HL-60 (cell line): ENCODE measurements at regions not wholly inside any gene's neighbourhood (a gene's known extent, or its start where the extent isn't known, plus 50 kb on each side); places are given as distances from the start of the nearest gene placed in this dataset.

Experiments
- DNase-seq, 2 experiments: peaks; one replicate each; pipeline ENCODE4 v3.0.0-alpha.2; 2010 to 2020; ENCODE audit warnings: low read depth in 1 of 2, low spot score in 1 of 2
- H3K27ac ChIP-seq: fragments of 250-450 bp; sonication (Bioruptor Pico); replicated peaks from 2 replicates; pipeline ENCODE4 v1.5.1; 2020; ENCODE audit warnings: mild to moderate bottlenecking, moderate library complexity
- H3K27me3 ChIP-seq: fragments of 250-450 bp; sonication (Bioruptor Pico); 2 replicates; pipeline ENCODE4 v1.5.1; 2021; ENCODE audit warnings: mild to moderate bottlenecking, moderate library complexity; ENCODE audit not compliant: insufficient read depth, poor library complexity, severe bottlenecking
- H3K4me3 ChIP-seq: replicated peaks from 2 replicates; pipeline ENCODE4 v1.5.1; 2011; ENCODE audit warnings: mild to moderate bottlenecking, control low read depth, low read length; ENCODE audit not compliant: insufficient read depth
- GABPA ChIP-seq: IDR thresholded peaks from 2 replicates; pipeline ENCODE4 v1.6.1; 2012; ENCODE audit warnings: low read depth
- POLR2AphosphoS5 ChIP-seq: IDR thresholded peaks from 2 replicates; pipeline ENCODE4 v1.6.1; 2012; ENCODE audit warnings: low read depth
- SPI1 ChIP-seq: IDR thresholded peaks from 2 replicates; pipeline ENCODE4 v1.6.1; 2012; ENCODE audit warnings: low read depth, mild to moderate bottlenecking, borderline replicate concordance
- TF ChIP-seq, protein P1 (sequence below): IDR thresholded peaks from one replicate; pipeline ENCODE4 v1.5.1; 2011; ENCODE audit warnings: low read length, control low read depth, inconsistent platforms; ENCODE audit not compliant: insufficient read depth
- TF ChIP-seq, protein P2 (sequence below): IDR thresholded peaks from 2 replicates; pipeline ENCODE4 v1.6.1; 2012; ENCODE audit warnings: low read depth; ENCODE audit not compliant: insufficient replicate concordance

DNA sequence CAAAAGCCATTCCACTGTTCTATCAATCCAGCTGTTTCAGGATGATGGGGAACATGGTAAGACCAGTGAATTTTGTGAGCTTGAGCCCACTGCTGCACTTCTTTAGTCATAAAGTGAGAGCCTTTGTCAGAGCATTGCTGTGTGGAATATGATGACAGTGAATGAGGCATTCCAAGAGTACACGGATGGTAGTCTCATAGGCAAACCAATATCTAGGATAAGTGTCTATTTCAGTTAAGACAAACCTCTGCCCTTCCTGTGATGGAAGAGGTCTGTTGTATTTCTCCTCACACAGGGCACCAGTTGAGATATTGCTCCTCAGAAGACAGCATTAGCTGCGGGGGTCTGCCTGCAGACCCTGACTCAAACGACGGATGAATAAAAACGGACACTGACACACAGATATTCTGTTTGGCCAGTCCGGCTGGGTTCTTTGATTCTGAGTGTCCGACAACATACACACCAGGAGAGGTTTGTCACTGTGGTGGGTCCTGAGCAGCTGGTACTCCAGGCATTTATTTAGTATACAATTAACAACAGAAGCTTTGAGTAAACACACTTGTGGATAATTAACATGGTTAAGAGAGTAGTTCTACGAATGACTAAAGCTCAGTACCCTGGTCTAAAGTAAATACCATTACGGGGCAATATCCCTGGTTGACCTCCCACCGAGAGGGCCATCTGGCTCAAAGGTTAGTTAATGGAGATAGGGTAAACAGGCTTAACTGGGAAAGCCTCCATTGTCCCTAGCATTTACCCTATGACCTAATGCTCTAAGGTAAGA, 121.7 kb downstream of the ZNF280B start:
- H3K4me3 ChIP-seq = no peak overlapping the region
- H3K27ac ChIP-seq = no peak overlapping the region
- H3K27me3 ChIP-seq = peaks cover 19% of the 10 kb centered on the region
- no peak for DNase-seq
- TF ChIP-seq, protein P1, sequence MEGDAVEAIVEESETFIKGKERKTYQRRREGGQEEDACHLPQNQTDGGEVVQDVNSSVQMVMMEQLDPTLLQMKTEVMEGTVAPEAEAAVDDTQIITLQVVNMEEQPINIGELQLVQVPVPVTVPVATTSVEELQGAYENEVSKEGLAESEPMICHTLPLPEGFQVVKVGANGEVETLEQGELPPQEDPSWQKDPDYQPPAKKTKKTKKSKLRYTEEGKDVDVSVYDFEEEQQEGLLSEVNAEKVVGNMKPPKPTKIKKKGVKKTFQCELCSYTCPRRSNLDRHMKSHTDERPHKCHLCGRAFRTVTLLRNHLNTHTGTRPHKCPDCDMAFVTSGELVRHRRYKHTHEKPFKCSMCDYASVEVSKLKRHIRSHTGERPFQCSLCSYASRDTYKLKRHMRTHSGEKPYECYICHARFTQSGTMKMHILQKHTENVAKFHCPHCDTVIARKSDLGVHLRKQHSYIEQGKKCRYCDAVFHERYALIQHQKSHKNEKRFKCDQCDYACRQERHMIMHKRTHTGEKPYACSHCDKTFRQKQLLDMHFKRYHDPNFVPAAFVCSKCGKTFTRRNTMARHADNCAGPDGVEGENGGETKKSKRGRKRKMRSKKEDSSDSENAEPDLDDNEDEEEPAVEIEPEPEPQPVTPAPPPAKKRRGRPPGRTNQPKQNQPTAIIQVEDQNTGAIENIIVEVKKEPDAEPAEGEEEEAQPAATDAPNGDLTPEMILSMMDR = no peak
- TF ChIP-seq, protein P2, sequence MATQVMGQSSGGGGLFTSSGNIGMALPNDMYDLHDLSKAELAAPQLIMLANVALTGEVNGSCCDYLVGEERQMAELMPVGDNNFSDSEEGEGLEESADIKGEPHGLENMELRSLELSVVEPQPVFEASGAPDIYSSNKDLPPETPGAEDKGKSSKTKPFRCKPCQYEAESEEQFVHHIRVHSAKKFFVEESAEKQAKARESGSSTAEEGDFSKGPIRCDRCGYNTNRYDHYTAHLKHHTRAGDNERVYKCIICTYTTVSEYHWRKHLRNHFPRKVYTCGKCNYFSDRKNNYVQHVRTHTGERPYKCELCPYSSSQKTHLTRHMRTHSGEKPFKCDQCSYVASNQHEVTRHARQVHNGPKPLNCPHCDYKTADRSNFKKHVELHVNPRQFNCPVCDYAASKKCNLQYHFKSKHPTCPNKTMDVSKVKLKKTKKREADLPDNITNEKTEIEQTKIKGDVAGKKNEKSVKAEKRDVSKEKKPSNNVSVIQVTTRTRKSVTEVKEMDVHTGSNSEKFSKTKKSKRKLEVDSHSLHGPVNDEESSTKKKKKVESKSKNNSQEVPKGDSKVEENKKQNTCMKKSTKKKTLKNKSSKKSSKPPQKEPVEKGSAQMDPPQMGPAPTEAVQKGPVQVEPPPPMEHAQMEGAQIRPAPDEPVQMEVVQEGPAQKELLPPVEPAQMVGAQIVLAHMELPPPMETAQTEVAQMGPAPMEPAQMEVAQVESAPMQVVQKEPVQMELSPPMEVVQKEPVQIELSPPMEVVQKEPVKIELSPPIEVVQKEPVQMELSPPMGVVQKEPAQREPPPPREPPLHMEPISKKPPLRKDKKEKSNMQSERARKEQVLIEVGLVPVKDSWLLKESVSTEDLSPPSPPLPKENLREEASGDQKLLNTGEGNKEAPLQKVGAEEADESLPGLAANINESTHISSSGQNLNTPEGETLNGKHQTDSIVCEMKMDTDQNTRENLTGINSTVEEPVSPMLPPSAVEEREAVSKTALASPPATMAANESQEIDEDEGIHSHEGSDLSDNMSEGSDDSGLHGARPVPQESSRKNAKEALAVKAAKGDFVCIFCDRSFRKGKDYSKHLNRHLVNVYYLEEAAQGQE = no peak
- TF ChIP-seq GABPA (no peak), POLR2AphosphoS5 (no peak)

DNA sequence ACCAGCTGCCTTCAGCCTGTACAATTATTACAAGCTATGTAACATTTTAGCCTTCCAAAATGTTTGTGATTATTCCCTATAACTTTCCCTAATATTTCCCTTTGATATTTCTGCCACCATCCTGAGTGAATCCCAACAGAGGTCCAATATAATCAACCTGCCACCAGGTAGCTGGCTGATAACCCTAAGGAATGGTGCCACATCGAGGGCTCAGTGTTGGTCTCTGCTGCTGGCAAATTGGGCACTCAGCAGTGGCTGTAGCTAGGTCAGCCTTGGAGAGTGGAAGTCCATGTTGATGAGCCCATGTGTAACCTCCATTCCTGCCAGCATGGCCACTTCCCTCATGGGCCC, 121.2 kb downstream of the ZNF280B start:
- H3K27ac ChIP-seq = no peak overlapping the region
- DNase-seq = no peak
- TF ChIP-seq SPI1 (no peak), GABPA (no peak), POLR2AphosphoS5 (no peak)
- TF ChIP-seq, protein P2 = no peak
- TF ChIP-seq, protein P1 = no peak
- H3K27me3 ChIP-seq = peaks cover 16% of the 10 kb centered on the region
- no peak overlapping the region for H3K4me3 ChIP-seq

DNA sequence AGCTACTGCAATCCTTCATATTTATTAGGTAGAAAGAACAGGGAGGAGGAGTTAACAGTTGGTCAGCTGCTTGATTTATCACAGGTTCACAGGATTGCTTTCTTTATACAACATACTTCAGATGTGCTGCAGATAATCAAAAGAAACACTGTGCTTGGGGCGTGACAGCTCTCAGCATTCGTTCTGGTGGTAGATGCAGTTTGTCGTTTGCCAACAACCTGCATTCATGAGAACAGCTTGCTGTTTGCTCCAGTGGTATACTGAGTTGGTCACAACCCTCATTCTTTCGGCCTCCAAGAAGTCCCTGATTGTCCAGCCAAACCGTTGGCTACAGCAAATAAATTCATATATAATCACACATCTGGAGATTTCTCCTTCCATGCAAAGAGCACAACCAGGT, 120.5 kb downstream of the ZNF280B start:
- TF ChIP-seq, protein P1 = no peak
- TF ChIP-seq, protein P2 = no peak
- TF ChIP-seq GABPA = no peak
- no peak for TF ChIP-seq POLR2AphosphoS5
- TF ChIP-seq SPI1 = no peak
- Histone ChIP-seq H3K27me3 (peaks cover 13% of the 10 kb centered on the region), H3K27ac (no peak overlapping the region), H3K4me3 (no peak overlapping the region)
- no peak for DNase-seq
